ENCODE measurements at regions not wholly inside any gene's neighbourhood (a gene's known extent, or its start where the extent isn't known, plus 50 kb on each side); places are given as distances from the start of the nearest gene placed in this dataset.
"Not testable (repeated sequence)": the region's sequence is repeated elsewhere in the genome, so short reads cannot be mapped to it uniquely, and the experiment has no call there.

- no peak for DNase-seq (ENCODE audit: low spot score)
Observed at GRCh38 chr11:87463486-87464102, 425.9 kb downstream of the TMEM135 start.

- DNase-seq (ENCODE audit: low spot score) = no peak
Observed at GRCh38 chr11:87462171-87462570, 424.4 kb downstream of the TMEM135 start.

GRCh38 chr11:87460842-87461637 lies 423.3 kb downstream of the TMEM135 start:
- no peak for DNase-seq (ENCODE audit: low spot score)

GRCh38 chr11:87460279-87460678 lies 422.5 kb downstream of the TMEM135 start:
- no peak for DNase-seq (ENCODE audit: low spot score)

GRCh38 chr11:87459351-87459750 lies 421.6 kb downstream of the TMEM135 start:
- DNase-seq (ENCODE audit: low spot score) = no peak

GRCh38 chr11:87456499-87456898 lies 418.8 kb downstream of the TMEM135 start:
- DNase-seq (ENCODE audit: low spot score) = no peak

GRCh38 chr11:87455180-87455579 lies 417.4 kb downstream of the TMEM135 start:
- no peak for DNase-seq (ENCODE audit: low spot score)

GRCh38 chr11:87454241-87454640 lies 416.5 kb downstream of the TMEM135 start:
- DNase-seq (ENCODE audit: low spot score) = no peak

- DNase-seq (ENCODE audit: low spot score) = no peak
Observed at GRCh38 chr11:87453531-87454089, 415.9 kb downstream of the TMEM135 start.

GRCh38 chr11:87452025-87452424 lies 414.3 kb downstream of the TMEM135 start:
- DNase-seq (ENCODE audit: low spot score) = not testable (repeated sequence)

- no peak for DNase-seq (ENCODE audit: low spot score)
Observed at GRCh38 chr11:87451395-87451794, 413.7 kb downstream of the TMEM135 start.

GRCh38 chr11:87447606-87448005 lies 409.9 kb downstream of the TMEM135 start:
- no peak for DNase-seq (ENCODE audit: low spot score)

- DNase-seq (ENCODE audit: low spot score) = no peak
Observed at GRCh38 chr11:87444993-87445392, 407.3 kb downstream of the TMEM135 start.

- no peak for DNase-seq (ENCODE audit: low spot score)
Observed at GRCh38 chr11:87443707-87444106, 406.0 kb downstream of the TMEM135 start.

- DNase-seq (ENCODE audit: low spot score) = no peak
Observed at GRCh38 chr11:87440076-87440770, 402.5 kb downstream of the TMEM135 start.

- DNase-seq (ENCODE audit: low spot score) = no peak
Observed at GRCh38 chr11:87438416-87438815, 400.7 kb downstream of the TMEM135 start.

GRCh38 chr11:87437844-87438223 lies 400.1 kb downstream of the TMEM135 start:
- DNase-seq (ENCODE audit: low spot score) = no peak

GRCh38 chr11:87437133-87437843 lies 399.6 kb downstream of the TMEM135 start:
- DNase-seq (ENCODE audit: low spot score) = no peak

GRCh38 chr11:87432022-87432421 lies 394.3 kb downstream of the TMEM135 start:
- no peak for DNase-seq (ENCODE audit: low spot score)

- DNase-seq (ENCODE audit: low spot score) = no peak
Observed at GRCh38 chr11:87431392-87431791, 393.7 kb downstream of the TMEM135 start.

- DNase-seq (ENCODE audit: low spot score) = no peak
Observed at GRCh38 chr11:87430821-87431220, 393.1 kb downstream of the TMEM135 start.

GRCh38 chr11:87429996-87430395 lies 392.3 kb downstream of the TMEM135 start:
- DNase-seq (ENCODE audit: low spot score) = no peak

Measured in CD4-positive, alpha-beta T cell treated with Interleukin-6 at 100 ng/mL for 8 hours (primary cell).